ENCODE measurements at regions not wholly inside any gene's neighbourhood (a gene's known extent, or its start where the extent isn't known, plus 50 kb on each side); places are given as distances from the start of the nearest gene placed in this dataset.
A peak's percentile ranks its signal among the peaks of the same experiment; 100 is the strongest.

- no peak for DNase-seq (ENCODE audit: low spot score)
Measured at GRCh38 chr21:16540966-16541727, 811.4 kb downstream of the USP25 start.

GRCh38 chr21:16550118-16550517 is 820.3 kb downstream of the USP25 start:
- DNase-seq (ENCODE audit: low spot score), result no peak

GRCh38 chr21:16550917-16551741 is 821.3 kb downstream of the USP25 start:
- no peak for DNase-seq (ENCODE audit: low spot score)

- DNase-seq (ENCODE audit: low spot score), result no peak
Measured at GRCh38 chr21:16552880-16553279, 823.1 kb downstream of the USP25 start.

- no peak for DNase-seq (ENCODE audit: low spot score)
Measured at GRCh38 chr21:16554503-16554902, 824.7 kb downstream of the USP25 start.

- no peak for DNase-seq (ENCODE audit: low spot score)
Measured at GRCh38 chr21:16563116-16563515, 833.3 kb downstream of the USP25 start.

GRCh38 chr21:16563795-16564194 is 834.0 kb downstream of the USP25 start:
- DNase-seq (ENCODE audit: low spot score), result no peak

- no peak for DNase-seq (ENCODE audit: low spot score)
Measured at GRCh38 chr21:16568244-16568643, 838.5 kb downstream of the USP25 start.

- no peak for DNase-seq (ENCODE audit: low spot score)
Measured at GRCh38 chr21:16568661-16569060, 838.9 kb downstream of the USP25 start.

- no peak for DNase-seq (ENCODE audit: low spot score)
Measured at GRCh38 chr21:16569679-16570078, 839.9 kb downstream of the USP25 start.

- DNase-seq (ENCODE audit: low spot score), result no peak
Measured at GRCh38 chr21:16570171-16570570, 840.4 kb downstream of the USP25 start.

- no peak for DNase-seq (ENCODE audit: low spot score)
Measured at GRCh38 chr21:16570856-16571255, 841.1 kb downstream of the USP25 start.

- DNase-seq (ENCODE audit: low spot score), result no peak
Measured at GRCh38 chr21:16571594-16571993, 841.8 kb downstream of the USP25 start.

- DNase-seq (ENCODE audit: low spot score), result peak; percentile 19
Measured at GRCh38 chr21:16572032-16572431, 842.2 kb downstream of the USP25 start.

GRCh38 chr21:16573578-16573977 is 843.8 kb downstream of the USP25 start:
- DNase-seq (ENCODE audit: low spot score), result no peak

- no peak for DNase-seq (ENCODE audit: low spot score)
Measured at GRCh38 chr21:16577975-16578374, 848.2 kb downstream of the USP25 start.

- no peak for DNase-seq (ENCODE audit: low spot score)
Measured at GRCh38 chr21:16578912-16579311, 849.1 kb downstream of the USP25 start.

GRCh38 chr21:16579538-16579937 is 849.8 kb downstream of the USP25 start:
- no peak for DNase-seq (ENCODE audit: low spot score)

- DNase-seq (ENCODE audit: low spot score), result no peak
Measured at GRCh38 chr21:16580661-16581060, 850.9 kb downstream of the USP25 start.

- DNase-seq (ENCODE audit: low spot score), result no peak
Measured at GRCh38 chr21:16583556-16583955, 853.8 kb downstream of the USP25 start.

GRCh38 chr21:16584756-16585155 is 855.0 kb downstream of the USP25 start:
- no peak for DNase-seq (ENCODE audit: low spot score)

- no peak for DNase-seq (ENCODE audit: low spot score)
Measured at GRCh38 chr21:16585896-16586295, 856.1 kb downstream of the USP25 start.

- no peak for DNase-seq (ENCODE audit: low spot score)
Measured at GRCh38 chr21:16587141-16587581, 857.4 kb downstream of the USP25 start.

Data from RKO (cell line).